HT-29 (cell line): ENCODE measurements at regions not wholly inside any gene's neighbourhood (a gene's known extent, or its start where the extent isn't known, plus 50 kb on each side); places are given as distances from the start of the nearest gene placed in this dataset.
A peak's percentile ranks its signal among the peaks of the same experiment; 100 is the strongest.
"Not testable (repeated sequence)": the region's sequence is repeated elsewhere in the genome, so short reads cannot be mapped to it uniquely, and the experiment has no call there.

Source experiments
- DNase-seq: peaks from one replicate; pipeline ENCODE4 v3.0.0-alpha.2; 2015; ENCODE audit warnings: low spot score

DNA sequence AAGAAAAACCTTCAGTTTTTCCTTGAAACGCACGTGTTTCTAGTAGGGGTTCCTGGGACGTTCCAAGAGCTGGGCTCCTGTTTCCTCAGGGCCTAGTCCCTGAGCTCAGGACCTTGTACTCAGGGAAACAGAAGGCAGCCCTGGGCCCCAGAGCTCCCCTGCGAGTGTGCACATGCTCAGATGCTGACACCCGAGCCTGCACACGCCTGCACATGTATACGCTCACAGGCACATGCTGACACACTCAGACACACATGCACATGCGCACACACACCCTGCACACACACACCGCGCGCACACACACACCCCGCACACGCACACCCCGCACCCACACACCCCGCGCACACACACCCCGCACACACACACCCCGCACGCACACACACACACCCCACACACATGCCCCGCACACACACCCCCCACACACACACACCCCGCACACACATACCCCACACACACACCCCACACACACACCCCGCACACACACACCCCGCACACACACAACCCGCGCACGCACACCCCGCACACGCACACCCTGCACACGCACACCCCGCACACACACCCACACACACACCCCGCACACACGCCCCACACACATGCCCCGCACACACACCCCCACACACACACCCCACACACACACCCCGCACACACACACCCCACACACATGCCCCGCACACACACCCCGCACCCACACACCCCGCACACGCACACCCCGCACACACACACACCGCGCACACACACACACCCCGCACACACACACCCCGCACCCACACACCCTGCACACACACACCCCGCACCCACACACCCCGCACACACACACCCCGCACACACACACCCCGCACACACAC is 52.2 kb downstream of the CALML3 start:
- DNase-seq = no peak

DNA sequence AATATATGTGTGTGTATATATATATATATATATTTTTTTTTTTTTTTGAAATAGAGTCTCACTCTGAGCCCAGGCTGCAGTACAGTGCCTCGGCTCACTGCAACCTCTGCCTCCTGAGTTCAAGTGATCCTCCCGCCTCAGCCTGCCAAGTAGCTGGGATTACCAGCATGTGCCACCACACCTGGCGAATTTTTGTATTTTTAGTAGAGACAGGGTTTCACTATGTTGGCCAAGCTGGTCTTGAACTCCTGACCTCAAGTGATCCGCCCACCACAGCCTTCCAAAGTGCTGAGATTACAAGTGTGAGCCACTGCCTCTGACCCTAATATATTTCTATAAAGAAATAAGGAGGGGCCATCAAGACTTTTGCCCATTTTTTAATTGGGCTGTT is 55.3 kb downstream of the CALML3 start:
- not testable (repeated sequence) for DNase-seq

DNA sequence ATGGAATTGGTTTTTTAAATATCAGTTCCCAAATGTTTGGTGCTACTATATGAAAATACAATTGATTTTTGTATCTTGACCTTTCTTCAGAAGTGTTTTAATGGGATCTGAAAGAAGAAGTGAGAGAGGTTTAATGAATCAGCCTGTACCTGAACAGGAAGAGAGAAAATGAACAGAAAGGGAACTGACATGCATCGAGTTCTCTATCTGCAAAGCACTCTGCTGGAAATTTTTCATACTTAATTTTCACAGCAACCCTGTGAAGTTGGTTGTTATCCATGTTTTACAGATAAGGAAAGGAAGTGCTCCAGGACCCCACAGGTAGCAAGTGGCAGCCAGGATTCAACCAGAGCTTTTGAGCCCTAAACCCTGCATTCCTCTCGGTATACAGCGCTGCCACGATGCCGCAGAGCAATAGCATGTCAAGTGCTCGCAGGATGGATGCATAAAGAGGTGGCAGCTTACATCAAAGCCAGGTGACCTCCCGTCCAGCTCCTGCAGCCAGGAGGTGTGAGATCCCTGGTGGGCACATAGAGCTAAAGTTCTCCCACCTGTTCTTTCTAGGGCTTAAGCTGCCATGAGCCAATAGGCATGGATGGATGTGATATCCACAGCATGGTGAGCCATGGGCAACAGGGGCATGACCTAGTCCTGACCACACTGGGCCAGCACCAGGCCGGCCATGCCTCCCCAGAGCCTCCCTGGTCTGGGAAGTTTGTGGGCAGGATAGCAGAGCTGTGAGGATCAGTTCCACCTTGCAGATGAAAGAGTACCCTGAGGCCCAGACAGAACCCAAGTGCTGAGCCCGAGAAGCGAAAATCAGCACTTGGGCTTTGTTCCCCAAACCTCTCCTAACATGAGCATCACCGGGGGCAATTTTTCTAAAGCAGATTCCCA is 57.2 kb downstream of the CALML3 start:
- no peak for DNase-seq

DNA sequence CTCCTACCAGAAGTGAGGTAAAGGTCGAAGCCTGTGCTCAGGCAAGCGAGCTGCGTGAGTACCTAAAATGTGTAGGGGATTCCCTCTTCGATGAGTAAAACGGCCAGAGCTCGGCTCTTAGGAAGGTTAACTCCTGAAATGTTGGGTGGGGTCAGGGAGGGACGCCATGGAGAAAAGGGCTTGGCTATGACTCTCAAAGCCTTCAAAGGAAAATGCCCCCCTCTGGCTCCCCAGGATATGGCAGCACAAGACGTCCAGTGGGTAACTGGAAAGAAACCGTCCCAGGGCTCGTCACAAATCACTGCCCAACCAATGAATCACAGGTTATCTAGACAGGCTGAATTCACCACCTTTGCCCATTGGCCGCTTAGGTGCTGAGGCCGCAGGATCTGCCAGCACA is 58.0 kb downstream of the CALML3 start:
- no peak for DNase-seq

DNA sequence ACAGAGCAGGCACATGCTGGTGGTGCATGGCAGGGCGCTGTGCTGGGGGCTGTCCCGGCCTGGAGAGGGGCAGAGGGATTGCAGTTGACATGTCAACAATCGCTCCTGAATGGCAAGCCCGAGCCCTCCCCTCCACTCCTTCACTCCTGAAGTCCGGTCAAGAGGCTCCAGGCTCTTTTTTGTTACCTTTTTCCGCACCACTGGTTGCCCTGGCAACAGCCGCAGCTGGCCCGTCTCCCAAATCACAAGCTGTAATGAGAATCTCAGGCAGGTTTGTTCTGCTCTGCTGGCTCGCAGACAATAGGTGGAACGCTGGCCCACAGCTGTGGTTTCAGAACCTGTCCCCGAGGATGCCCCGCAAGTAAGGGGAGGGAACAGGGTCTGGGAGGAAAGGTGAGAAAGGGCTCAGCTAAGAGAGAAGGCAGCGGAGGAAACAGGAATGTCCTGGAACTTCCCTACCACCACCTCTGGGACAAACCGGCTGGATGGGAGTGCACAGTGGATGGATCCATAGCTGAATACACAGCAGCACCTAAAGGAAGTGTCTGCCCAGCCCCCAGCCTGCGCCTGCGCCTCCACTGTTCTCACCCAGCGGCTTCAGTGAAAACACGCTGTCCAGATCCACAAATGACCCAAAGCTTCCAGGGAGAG is 58.9 kb downstream of the CALML3 start:
- DNase-seq = peak; percentile 71

DNA sequence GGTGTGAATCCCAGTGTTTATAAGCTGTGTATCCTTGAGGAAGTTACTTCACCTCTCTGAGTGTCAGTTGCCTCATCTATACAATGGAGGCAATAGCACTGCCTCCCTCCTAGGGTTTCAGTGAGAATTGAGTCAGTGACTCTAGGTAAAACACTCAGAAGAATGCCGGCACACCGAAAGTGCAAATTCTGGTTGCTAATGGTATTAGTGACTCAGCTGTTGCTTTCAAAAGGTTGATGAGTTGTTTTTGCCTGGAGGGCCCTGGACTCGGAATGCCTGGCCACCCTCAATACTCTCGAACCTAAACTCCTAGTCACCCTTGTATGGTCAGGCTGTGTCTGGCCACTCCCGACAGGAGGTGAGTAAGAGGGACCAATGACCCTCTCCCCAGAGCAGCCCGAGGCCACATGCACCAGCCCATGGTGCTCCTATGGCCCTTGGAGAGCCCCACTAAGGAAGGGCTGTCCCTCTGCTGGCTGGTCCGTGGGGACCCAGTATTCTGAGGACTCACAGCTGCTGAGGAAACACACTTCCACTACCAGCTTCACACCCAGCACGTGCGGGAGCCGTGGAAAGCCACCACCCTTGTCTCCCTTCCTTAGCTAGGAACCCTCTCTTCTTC is 60.2 kb downstream of the CALML3 start:
- DNase-seq = no peak

DNA sequence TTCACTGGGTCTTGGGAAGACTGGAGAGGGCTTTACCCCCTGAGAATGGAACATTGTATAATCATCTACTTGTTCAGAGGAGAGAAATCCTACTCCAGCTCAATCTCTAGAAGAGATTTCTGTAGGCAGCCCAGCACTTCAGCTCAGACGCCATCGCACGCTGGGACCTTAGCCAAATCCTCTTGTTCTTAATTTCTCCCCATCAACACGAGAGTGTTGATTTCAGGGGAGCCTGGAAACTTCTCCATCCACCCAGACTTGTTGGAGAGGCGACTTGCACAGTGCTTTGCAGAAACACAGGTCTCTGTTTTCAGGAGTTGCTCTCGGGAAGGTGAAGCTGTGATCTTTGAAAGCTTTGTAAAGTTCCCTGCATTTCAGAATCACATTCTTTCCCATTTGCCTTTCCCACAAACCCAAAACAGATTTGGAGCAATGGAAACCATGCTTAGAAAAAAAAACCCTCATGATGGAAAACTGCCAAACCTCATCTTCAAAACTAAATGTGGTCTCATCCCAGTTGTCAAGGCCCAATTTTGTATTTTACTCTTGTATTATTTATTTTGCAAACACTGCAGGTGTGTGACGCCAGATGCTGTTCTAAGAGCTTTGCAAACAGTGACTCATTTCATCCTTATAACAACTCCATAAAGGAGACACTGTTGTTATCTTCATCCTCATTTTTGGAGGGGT is 60.9 kb downstream of the CALML3 start:
- DNase-seq = no peak

DNA sequence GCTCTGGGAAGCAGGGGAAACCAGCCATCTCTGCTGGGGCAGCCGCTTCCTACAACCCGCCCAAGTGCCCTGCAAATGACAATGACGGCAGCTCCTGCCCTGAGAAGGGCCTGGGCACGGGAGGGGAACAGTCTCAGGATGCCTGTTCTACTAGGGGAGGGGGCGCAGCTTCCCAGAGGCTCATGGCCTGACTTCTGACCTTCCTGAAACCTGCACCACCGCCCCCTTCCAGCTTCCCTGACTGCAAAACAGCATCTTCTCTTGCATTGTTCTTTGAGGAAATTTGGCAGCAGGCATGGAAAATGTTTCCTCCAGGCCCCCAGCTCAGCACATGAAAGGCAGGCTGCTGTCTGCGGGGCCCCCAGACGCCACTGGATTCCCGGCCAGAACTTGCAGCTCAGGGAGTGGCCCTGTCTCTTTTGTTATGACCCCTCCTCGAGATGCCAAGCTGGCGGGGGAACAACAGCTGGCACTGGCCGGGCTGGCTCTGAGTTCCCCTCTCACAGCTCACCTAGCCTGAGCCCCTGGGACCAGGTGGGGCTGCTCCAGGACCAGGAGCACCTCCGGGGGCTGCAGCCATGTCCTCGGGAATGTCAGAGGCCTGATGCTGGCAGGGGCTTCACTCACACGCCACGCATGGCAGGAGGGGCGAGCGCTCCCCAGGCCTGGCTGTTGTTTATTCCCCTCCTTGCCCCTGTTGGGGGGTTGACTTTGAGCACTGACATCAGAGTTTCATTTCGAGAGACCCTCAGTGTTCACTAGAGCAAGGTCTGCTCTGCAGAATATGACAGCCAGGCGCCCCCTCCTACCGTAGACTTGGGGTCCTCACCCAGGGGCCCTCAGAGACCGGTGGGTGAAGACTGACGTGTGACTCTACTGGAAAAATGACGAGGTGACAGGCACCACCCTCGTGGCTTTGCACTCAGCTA is 62.7 kb downstream of the CALML3 start:
- DNase-seq = no peak

DNA sequence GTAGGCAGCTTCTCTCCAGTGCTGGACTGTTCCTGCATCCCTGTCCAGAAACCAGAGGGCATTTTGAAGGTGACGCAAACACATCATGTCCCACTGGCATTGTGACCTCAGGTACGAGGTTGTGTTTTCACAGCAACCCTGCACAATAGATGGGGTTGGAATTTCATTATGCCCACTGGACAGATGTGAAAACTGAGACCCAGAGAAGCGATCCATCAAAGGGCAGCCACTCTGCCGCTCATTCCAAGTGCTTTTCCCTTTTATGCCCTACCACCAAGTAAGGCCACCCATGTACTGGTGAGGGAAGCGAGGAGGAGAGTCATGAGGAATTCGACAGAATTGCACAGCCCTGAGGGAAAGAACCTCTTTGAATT is 63.3 kb downstream of the CALML3 start:
- DNase-seq = no peak

DNA sequence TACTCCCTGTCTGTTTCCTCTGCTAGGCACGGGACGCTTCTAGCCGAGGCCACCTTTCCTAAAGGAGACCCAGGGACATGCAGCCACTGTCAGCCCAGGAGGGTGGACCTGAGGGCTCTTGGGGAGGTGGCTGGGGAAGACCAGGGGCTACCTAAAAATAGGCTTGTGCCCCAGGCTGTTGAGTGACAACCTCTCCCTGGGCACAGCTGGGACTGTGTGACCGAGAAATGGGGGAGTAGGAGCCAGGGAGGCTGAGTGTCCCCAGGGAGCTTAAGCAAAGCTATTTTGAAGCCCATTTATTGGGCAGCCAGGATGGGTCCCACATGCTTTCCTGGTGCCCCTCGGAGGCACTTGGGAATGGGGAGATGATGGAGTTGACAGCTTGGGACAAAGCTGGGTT is 63.8 kb downstream of the CALML3 start:
- no peak for DNase-seq
